A549 (cell line): ENCODE measurements at regions not wholly inside any gene's neighbourhood (a gene's known extent, or its start where the extent isn't known, plus 50 kb on each side); places are given as distances from the start of the nearest gene placed in this dataset.

Source experiments
- ATAC-seq, 2 experiments: fragments of 200-7000 bp in 1 of 2; fragments of >200 bp in 1 of 2; cut with Nextera tagmentation in 1 of 2; cut with Tn5 transposase in 1 of 2; 3 replicates each; pipeline versions ENCODE4 v1.8.0 to v1.9.1; 2018 to 2020; ENCODE audit warnings: mild to moderate bottlenecking in 1 of 2, moderate library complexity in 1 of 2
- CTCF ChIA-PET: fragments of 300-600 bp; sonication (Branson Sonifier 250); formaldehyde crosslinking; extraction: SDS; loops from one replicate; lab custom pipeline; 2021; ENCODE audit warnings: antibody characterized with exemption, inconsistent platforms; lab: Yijun Ruan, JAX
- POLR2A ChIA-PET: fragments of 350-600 bp; formaldehyde crosslinking; extraction: SDS; loops from one replicate; lab custom pipeline; 2021; ENCODE audit warnings: antibody characterized with exemption, inconsistent platforms; lab: Yijun Ruan, JAX
- DNase-seq, 2 experiments: peaks; one replicate each; pipeline versions ENCODE4 v3.0.0 to v3.0.0-alpha.2; 2011 to 2016; ENCODE audit warnings: low read depth in 1 of 2, low spot score in 1 of 2
- FAIRE-seq: peaks from 2 replicates; lab custom pipeline; 2011; peaks lifted over from hg19 to GRCh38; lab: Jason Lieb, UNC
- H3K27ac ChIP-seq, 2 experiments: fragments of >200 bp; sonication (Bioruptor Twin); formaldehyde crosslinking; 3 replicates each; pipeline ENCODE4 v1.5.1; 2016 to 2017
- H3K4me1 ChIP-seq: fragments of >200 bp; sonication (Bioruptor Twin); formaldehyde crosslinking; 3 replicates; pipeline ENCODE4 v1.6.1; 2016
- H3K4me2 ChIP-seq: fragments of >200 bp; sonication (Bioruptor Twin); formaldehyde crosslinking; 3 replicates; pipeline ENCODE4 v1.6.1; 2016
- H3K4me3 ChIP-seq: fragments of >200 bp; sonication (Bioruptor Twin); formaldehyde crosslinking; 3 replicates; pipeline ENCODE4 v1.5.1; 2016
- H3K9me3 ChIP-seq: fragments of >200 bp; sonication (Bioruptor Twin); formaldehyde crosslinking; 3 replicates; pipeline ENCODE4 v1.6.1; 2016
- CBX2 ChIP-seq: fragments of 200-600 bp; sonication (generic); IDR thresholded peaks from 2 replicates; pipeline ENCODE4 v1.6.1; 2016; ENCODE audit warnings: low read depth, mild to moderate bottlenecking, borderline replicate concordance
- EHF ChIP-seq: fragments of 250-450 bp; sonication (Bioruptor Pico); IDR thresholded peaks from 2 replicates; pipeline ENCODE4 v1.5.0; 2020; ENCODE audit warnings: mild to moderate bottlenecking
- ESRRA ChIP-seq: fragments of 150-350 bp; IDR thresholded peaks from 2 replicates; pipeline ENCODE4 v1.6.1; 2014; ENCODE audit warnings: mild to moderate bottlenecking, low read length, borderline replicate concordance
- FOXS1 ChIP-seq: fragments of 250-450 bp; sonication (Bioruptor Pico); IDR thresholded peaks from 2 replicates; pipeline ENCODE4 v1.5.0; 2020; ENCODE audit warnings: mild to moderate bottlenecking, moderate library complexity
- HOXA7 ChIP-seq: fragments of 250-450 bp; sonication (Bioruptor Pico); IDR thresholded peaks from 2 replicates; pipeline ENCODE4 v1.5.0; 2020; ENCODE audit warnings: mild to moderate bottlenecking, moderate library complexity
- JUN ChIP-seq, 2 experiments: fragments of >200 bp; sonication (Bioruptor Twin); formaldehyde crosslinking; IDR thresholded peaks; 2 replicates in 1 of 2; 3 replicates in 1 of 2; pipeline ENCODE4 v1.6.1; 2016 to 2017
- KDM1A ChIP-seq: fragments of 200-600 bp; sonication (generic); IDR thresholded peaks from 2 replicates; pipeline ENCODE4 v1.6.1; 2016; ENCODE audit warnings: low read depth, mild to moderate bottlenecking
- KDM5A ChIP-seq: fragments of 200-600 bp; sonication (generic); IDR thresholded peaks from 2 replicates; pipeline ENCODE4 v1.6.1; 2016; ENCODE audit warnings: antibody characterized with exemption, mild to moderate bottlenecking
- NFE2L2 ChIP-seq: fragments of 150-350 bp; conservative IDR thresholded peaks from 2 replicates; pipeline ENCODE4 v1.6.1; 2014; ENCODE audit warnings: low read length
- PHF8 ChIP-seq: fragments of 200-600 bp; sonication (generic); IDR thresholded peaks from 2 replicates; pipeline ENCODE4 v1.6.1; 2016; ENCODE audit warnings: low read depth, mild to moderate bottlenecking, antibody characterized with exemption, moderate library complexity, borderline replicate concordance
- RAD21 ChIP-seq, 2 experiments: fragments of >200 bp in 1 of 2; sonication (Bioruptor Twin) in 1 of 2; formaldehyde crosslinking in 1 of 2; IDR thresholded peaks in 1 of 2; conservative IDR thresholded peaks in 1 of 2; 2 replicates in 1 of 2; 3 replicates in 1 of 2; pipeline ENCODE4 v1.6.1; 2012 to 2018; ENCODE audit warnings: inconsistent platforms in 1 of 2
- RCOR1 ChIP-seq: fragments of 150-350 bp; IDR thresholded peaks from 2 replicates; pipeline ENCODE4 v1.6.1; 2014; ENCODE audit warnings: antibody characterized with exemption, low read length, low read depth
- ZNF302 ChIP-seq: fragments of 250-450 bp; sonication (Bioruptor Pico); IDR thresholded peaks from 2 replicates; pipeline ENCODE4 v1.9.0; 2021; ENCODE audit warnings: inconsistent platforms, mild to moderate bottlenecking, moderate library complexity
- ZSCAN20 ChIP-seq: fragments of 250-450 bp; sonication (Bioruptor Pico); IDR thresholded peaks from 2 replicates; pipeline ENCODE4 v1.8.0; 2022; ENCODE audit warnings: mild to moderate bottlenecking, moderate library complexity
- WGBS: methylation state at CpG from one replicate; pipeline ENCODE4 v1.1.6; 2017; ENCODE audit errors: missing lambda C conversion rate; 5-methylcytosine and 5-hydroxymethylcytosine counted together
- TF ChIP-seq, protein P1 (sequence below): fragments of 450-650 bp; IDR thresholded peaks from 2 replicates; pipeline ENCODE4 v1.6.1; 2014; ENCODE audit warnings: antibody characterized with exemption
- TF ChIP-seq, protein P2 (sequence below): fragments of 150-350 bp; IDR thresholded peaks from 2 replicates; pipeline ENCODE4 v1.6.1; 2014; ENCODE audit warnings: low read depth, mild to moderate bottlenecking, low read length
- TF ChIP-seq, protein P3 (sequence below): IDR thresholded peaks from 2 replicates; pipeline ENCODE4 v1.6.1; 2012
- TF ChIP-seq, protein P4 (sequence below): fragments of >200 bp; sonication (Bioruptor Twin); formaldehyde crosslinking; IDR thresholded peaks from 3 replicates; pipeline ENCODE4 v1.5.1; 2016
- TF ChIP-seq, protein P5 (sequence below): fragments of >200 bp; sonication (Bioruptor Twin); formaldehyde crosslinking; IDR thresholded peaks from 3 replicates; pipeline ENCODE4 v1.6.1; 2016
- TF ChIP-seq, protein P6 (sequence below): IDR thresholded peaks from 2 replicates; pipeline ENCODE4 v1.6.1; 2012
- TF ChIP-seq, protein P7 (sequence below): fragments of 250-450 bp; sonication (Bioruptor Pico); IDR thresholded peaks from 2 replicates; pipeline ENCODE4 v1.5.0; 2021; ENCODE audit warnings: mild to moderate bottlenecking, moderate library complexity, borderline replicate concordance

DNA sequence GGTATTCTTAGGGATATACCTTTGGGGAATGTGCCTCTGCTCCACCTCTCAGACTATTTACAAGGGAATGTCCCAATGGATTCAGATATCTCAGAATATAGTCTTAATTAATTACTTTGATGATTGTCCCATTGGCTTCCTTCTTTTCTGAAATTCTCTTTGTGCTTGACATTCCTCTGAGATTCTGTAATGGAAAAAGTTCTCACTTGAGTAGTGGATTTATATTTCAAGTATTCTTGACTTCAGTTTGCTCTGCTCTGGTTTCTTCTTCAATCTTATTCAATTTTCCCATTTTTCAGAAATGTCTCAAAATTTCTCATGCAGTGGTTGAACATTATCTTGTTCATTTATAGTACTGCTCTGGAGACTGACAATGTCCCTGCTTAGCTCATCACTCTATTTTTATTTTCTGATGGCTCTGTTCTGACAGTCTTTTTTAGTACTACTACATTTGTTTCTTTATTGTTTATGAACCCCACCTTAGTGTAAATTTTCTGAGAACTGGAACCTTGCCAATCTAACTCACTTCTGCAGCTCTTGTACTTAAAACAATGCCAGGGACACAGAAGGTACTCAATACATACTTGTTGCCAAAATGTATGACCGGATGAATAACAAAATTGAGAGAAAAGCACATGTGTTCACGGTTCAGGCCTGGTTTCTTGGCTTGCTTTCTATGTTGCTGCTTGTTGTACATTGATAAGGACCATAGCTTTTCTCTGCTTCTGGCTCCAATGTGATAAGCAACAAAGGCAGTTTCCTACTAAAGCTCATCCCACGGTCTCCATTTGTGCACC lies 471.7 kb downstream of the GASK1B start:
- FAIRE-seq, result no peak
- Histone ChIP-seq H3K4me3 (no peak overlapping the region), H3K4me2 (no peak overlapping the region), H3K4me1 (no peaks in the 10 kb centered on the region), H3K9me3 (no peaks in the 10 kb centered on the region), H3K27ac (no peak overlapping the region)
- no peak for DNase-seq
- ChIA-PET CTCF (no interaction called here), POLR2A (no interaction called here)
- TF ChIP-seq EHF (CRISPR knock-in tag) (no peak), RCOR1 (no peak), FOXS1 (CRISPR knock-in tag) (no peak), ESRRA (no peak), JUN (IDR thresholded peaks at IDR 0.05) (no peak), ZSCAN20 (CRISPR knock-in tag) (no peak), KDM5A (no peak), ZNF302 (no peak), CBX2 (no peak)
- TF ChIP-seq, protein P1, sequence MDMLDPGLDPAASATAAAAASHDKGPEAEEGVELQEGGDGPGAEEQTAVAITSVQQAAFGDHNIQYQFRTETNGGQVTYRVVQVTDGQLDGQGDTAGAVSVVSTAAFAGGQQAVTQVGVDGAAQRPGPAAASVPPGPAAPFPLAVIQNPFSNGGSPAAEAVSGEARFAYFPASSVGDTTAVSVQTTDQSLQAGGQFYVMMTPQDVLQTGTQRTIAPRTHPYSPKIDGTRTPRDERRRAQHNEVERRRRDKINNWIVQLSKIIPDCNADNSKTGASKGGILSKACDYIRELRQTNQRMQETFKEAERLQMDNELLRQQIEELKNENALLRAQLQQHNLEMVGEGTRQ, result no peak
- TF ChIP-seq, protein P2, sequence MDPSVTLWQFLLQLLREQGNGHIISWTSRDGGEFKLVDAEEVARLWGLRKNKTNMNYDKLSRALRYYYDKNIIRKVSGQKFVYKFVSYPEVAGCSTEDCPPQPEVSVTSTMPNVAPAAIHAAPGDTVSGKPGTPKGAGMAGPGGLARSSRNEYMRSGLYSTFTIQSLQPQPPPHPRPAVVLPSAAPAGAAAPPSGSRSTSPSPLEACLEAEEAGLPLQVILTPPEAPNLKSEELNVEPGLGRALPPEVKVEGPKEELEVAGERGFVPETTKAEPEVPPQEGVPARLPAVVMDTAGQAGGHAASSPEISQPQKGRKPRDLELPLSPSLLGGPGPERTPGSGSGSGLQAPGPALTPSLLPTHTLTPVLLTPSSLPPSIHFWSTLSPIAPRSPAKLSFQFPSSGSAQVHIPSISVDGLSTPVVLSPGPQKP, result no peak
- TF ChIP-seq, protein P3, sequence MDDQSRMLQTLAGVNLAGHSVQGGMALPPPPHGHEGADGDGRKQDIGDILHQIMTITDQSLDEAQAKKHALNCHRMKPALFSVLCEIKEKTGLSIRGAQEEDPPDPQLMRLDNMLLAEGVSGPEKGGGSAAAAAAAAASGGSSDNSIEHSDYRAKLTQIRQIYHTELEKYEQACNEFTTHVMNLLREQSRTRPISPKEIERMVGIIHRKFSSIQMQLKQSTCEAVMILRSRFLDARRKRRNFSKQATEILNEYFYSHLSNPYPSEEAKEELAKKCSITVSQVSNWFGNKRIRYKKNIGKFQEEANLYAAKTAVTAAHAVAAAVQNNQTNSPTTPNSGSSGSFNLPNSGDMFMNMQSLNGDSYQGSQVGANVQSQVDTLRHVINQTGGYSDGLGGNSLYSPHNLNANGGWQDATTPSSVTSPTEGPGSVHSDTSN, result no peak
- TF ChIP-seq, protein P4, sequence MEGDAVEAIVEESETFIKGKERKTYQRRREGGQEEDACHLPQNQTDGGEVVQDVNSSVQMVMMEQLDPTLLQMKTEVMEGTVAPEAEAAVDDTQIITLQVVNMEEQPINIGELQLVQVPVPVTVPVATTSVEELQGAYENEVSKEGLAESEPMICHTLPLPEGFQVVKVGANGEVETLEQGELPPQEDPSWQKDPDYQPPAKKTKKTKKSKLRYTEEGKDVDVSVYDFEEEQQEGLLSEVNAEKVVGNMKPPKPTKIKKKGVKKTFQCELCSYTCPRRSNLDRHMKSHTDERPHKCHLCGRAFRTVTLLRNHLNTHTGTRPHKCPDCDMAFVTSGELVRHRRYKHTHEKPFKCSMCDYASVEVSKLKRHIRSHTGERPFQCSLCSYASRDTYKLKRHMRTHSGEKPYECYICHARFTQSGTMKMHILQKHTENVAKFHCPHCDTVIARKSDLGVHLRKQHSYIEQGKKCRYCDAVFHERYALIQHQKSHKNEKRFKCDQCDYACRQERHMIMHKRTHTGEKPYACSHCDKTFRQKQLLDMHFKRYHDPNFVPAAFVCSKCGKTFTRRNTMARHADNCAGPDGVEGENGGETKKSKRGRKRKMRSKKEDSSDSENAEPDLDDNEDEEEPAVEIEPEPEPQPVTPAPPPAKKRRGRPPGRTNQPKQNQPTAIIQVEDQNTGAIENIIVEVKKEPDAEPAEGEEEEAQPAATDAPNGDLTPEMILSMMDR, result no peak
- TF ChIP-seq, protein P5, sequence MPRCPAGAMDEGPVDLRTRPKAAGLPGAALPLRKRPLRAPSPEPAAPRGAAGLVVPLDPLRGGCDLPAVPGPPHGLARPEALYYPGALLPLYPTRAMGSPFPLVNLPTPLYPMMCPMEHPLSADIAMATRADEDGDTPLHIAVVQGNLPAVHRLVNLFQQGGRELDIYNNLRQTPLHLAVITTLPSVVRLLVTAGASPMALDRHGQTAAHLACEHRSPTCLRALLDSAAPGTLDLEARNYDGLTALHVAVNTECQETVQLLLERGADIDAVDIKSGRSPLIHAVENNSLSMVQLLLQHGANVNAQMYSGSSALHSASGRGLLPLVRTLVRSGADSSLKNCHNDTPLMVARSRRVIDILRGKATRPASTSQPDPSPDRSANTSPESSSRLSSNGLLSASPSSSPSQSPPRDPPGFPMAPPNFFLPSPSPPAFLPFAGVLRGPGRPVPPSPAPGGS, result no peak
- TF ChIP-seq, protein P6, sequence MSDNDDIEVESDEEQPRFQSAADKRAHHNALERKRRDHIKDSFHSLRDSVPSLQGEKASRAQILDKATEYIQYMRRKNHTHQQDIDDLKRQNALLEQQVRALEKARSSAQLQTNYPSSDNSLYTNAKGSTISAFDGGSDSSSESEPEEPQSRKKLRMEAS, result no peak
- ATAC-seq, result no peak
- 7% methylated on average over 3 of the region's 3 CpGs for WGBS

DNA sequence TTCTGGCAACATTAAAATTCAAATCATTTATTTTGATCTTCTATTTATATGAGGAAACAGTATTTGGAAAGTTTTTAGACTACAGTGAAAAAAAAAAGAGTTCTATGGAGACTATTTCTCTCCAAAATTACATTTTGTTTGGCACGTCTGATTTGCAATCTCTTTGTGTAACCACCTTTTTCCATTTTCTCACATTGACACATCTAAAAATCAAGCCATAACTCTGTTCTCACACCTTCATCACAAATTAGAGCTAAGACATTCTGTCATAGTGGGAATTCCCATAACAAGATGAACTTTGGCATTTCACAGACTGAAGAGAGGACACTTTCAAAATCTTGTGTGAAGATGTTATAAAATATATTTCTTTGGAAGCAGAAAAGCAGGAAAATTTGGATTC lies 468.9 kb downstream of the GRIA2 start:
- CTCF ChIA-PET, result no interaction called here
- 43% methylated on average over 1 of the region's 1 CpG for WGBS
- ATAC-seq (no peak), DNase-seq (no peak), FAIRE-seq (no peak)
- no peaks in the 10 kb centered on the region for H3K9me3 ChIP-seq
- POLR2A ChIA-PET, result no interaction called here
- no peak overlapping the region for H3K4me2 ChIP-seq
- no peaks in the 10 kb centered on the region for H3K4me1 ChIP-seq
- no peak for TF ChIP-seq JUN (IDR thresholded peaks at IDR 0.05)
- TF ChIP-seq CBX2, result no peak
- H3K4me3 ChIP-seq, result no peak overlapping the region
- H3K27ac ChIP-seq, result no peak overlapping the region

DNA sequence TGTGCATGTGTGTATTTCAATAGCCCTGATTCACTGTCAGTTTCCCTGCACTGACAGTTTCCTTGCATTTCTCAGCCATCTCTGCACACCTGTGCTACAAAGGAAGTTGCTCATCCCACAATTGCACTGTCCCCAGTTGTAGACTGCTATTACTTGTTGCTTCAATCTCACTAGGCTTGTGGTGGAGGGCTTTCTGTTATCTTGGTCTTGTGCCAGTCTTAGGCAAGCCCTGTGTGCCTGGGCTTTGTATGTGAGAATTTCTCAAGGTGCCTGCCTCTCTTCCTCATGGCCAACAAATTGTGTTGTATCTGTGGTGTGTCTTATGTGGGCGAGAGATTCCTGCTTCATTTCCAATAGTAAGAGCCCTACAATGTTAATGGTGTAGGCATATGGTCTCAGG lies 467.4 kb downstream of the GRIA2 start:
- H3K9me3 ChIP-seq, result no peaks in the 10 kb centered on the region
- no peak overlapping the region for H3K27ac ChIP-seq
- ChIA-PET POLR2A (no interaction called here), CTCF (no interaction called here)
- H3K4me2 ChIP-seq, result no peak overlapping the region
- no peak for ATAC-seq
- H3K4me3 ChIP-seq, result no peak overlapping the region
- DNase-seq, result no peak
- no CpG with 5 or more reads among the region's 1 CpG for WGBS
- no peaks in the 10 kb centered on the region for H3K4me1 ChIP-seq
- FAIRE-seq, result no peak
- TF ChIP-seq PHF8 (no peak), HOXA7 (CRISPR knock-in tag) (no peak), RAD21 (conservative IDR thresholded peaks at IDR 0.05 in 1 of 2, IDR thresholded peaks at IDR 0.05 in 1 of 2) (no peak), EHF (CRISPR knock-in tag) (no peak), NFE2L2 (no peak), KDM1A (no peak), ZNF302 (no peak)
- TF ChIP-seq, protein P6, result no peak
- TF ChIP-seq, protein P7, sequence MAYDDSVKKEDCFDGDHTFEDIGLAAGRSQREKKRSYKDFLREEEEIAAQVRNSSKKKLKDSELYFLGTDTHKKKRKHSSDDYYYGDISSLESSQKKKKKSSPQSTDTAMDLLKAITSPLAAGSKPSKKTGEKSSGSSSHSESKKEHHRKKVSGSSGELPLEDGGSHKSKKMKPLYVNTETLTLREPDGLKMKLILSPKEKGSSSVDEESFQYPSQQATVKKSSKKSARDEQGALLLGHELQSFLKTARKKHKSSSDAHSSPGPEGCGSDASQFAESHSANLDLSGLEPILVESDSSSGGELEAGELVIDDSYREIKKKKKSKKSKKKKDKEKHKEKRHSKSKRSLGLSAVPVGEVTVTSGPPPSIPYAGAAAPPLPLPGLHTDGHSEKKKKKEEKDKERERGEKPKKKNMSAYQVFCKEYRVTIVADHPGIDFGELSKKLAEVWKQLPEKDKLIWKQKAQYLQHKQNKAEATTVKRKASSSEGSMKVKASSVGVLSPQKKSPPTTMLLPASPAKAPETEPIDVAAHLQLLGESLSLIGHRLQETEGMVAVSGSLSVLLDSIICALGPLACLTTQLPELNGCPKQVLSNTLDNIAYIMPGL (CRISPR knock-in tag), result no peak
- TF ChIP-seq, protein P3, result no peak
